ENCODE measurements at regions not wholly inside any gene's neighbourhood (a gene's known extent, or its start where the extent isn't known, plus 50 kb on each side); places are given as distances from the start of the nearest gene placed in this dataset.

DNA sequence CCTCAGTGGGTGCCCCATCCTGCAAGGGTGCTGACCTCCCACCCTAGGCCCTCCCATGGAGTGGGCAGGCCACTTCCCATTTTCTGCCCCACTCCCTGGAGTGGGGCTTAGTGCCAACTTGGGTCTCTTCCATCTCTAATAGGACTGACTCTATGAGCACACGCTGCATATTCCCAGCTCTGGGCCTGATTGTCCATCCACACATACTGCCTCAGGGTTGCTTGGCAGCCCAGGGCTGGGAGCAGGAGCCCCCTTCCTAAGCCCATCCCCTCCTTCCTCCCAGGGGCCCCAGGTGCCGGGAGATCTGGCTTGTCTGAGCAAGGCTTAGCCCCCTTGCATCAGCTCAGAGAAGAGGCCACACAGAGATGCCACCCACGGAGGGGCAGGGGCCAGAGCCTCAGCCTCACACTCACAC lies 55.1 kb downstream of the PJA1 start:
- no peaks in the 10 kb centered on the region for H3K4me1 Mint-ChIP-seq
- H3K4me3 Mint-ChIP-seq, result no peak overlapping the region
- ATAC-seq (replicated peaks) (no peak), DNase-seq (no peak)
- no peaks in the 10 kb centered on the region for H3K9me3 Mint-ChIP-seq
- H3K27ac Mint-ChIP-seq, result no peak overlapping the region
- peaks cover 12 to 13% of the 10 kb centered on the region in 2 donors for H3K27me3 Mint-ChIP-seq
- H3K36me3 Mint-ChIP-seq, result no peaks in the 10 kb centered on the region

DNA sequence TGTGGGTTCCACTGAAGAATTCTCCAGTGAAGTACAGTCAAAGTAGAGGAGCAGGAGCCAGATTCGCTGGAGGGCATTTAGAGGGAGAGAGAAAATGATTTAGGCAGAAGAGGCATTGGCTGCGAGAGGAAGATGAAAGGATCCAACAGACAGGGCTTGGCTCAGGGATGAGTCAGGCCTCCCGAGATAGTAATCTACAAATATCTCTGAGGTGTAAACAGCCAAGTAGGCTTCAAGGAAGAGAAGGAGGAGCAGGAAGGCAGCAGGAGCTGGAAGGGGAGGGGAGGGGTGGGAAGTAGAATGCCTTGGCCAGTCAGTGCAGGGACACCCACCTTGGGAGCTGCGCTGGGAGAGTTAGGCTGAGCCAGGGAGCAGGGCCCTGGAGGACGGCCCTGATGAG lies 55.5 kb downstream of the PJA1 start:
- peaks cover 12 to 13% of the 10 kb centered on the region in 2 donors for H3K27me3 Mint-ChIP-seq
- no peak overlapping the region for H3K27ac Mint-ChIP-seq
- H3K9me3 Mint-ChIP-seq, result no peaks in the 10 kb centered on the region
- no peak for DNase-seq
- H3K4me1 Mint-ChIP-seq, result no peaks in the 10 kb centered on the region
- no peak overlapping the region for H3K4me3 Mint-ChIP-seq
- ATAC-seq (replicated peaks), result no peak
- H3K36me3 Mint-ChIP-seq, result no peaks in the 10 kb centered on the region

DNA sequence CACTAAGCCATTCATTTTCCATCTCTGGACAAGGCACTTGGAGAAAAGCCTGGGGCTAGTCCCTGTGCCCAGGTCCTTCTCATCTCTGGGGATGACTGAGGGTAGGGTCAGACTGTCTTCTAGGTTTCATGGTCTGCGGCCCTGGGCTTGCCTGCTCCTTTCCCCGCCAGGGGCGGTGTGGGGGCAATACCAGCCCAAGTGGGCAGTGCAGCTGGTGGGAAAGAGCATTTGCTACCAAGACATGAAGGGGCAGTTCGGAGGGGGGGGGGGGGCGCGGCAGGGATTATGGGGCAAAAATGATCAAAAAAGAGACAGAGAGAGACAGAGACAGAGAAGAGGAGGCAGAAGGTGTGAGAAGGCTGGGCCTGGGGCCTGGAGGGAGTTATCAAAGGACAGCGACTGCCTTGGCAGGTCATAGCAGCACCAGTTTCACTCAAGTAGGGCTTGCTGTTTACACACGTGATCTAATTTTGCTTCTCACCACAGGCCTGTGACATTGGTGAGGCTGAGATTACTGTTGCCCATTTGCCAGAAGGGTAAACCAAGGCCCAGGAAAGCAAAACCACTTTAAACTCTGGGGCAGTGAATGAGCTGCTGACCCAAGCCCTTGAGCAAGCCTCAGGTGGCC lies 56.1 kb downstream of the PJA1 start:
- H3K4me1 Mint-ChIP-seq, result no peaks in the 10 kb centered on the region
- H3K9me3 Mint-ChIP-seq, result no peaks in the 10 kb centered on the region
- H3K36me3 Mint-ChIP-seq, result no peaks in the 10 kb centered on the region
- H3K27ac Mint-ChIP-seq, result no peak overlapping the region
- H3K4me3 Mint-ChIP-seq, result no peak overlapping the region
- DNase-seq, result no peak
- ATAC-seq (replicated peaks), result no peak
- H3K27me3 Mint-ChIP-seq, result peaks cover 12 to 13% of the 10 kb centered on the region in 2 donors

DNA sequence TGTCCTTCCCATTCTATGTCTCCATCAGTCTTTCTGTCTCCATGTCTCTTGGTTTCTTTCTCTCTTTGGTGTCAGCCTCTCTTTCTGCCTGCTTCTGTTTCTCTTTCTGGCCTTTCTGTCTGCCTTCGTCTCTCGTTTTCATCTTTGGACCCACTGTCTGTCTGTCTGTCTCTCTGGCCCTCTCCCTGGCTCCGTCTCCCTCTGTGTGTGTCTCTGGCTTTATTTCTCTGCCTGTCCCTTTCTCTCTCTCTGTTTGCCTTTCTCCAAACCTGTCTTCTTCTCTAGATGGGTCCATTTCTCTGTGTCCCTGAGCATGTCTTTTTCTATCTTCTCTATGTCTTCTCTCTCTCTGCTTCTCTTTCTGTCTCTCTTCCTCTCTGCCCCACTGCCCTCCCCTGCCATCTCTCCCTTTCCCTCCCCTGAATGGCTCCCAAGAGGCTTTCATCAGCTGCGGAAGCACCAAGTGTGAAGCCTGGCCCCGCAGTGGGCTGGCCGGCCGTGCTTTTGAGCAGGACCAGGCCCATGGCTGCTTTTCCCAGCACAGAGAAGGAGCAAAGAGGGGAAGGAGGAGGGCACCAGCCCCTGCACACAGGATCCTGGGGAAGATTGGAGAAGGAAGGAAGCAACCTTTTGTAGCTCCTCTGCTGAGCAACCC lies 57.4 kb downstream of the PJA1 start:
- no peaks in the 10 kb centered on the region for H3K9me3 Mint-ChIP-seq
- H3K27ac Mint-ChIP-seq, result no peak overlapping the region
- ATAC-seq (replicated peaks), result no peak
- H3K36me3 Mint-ChIP-seq, result no peaks in the 10 kb centered on the region
- no peak for DNase-seq
- peaks cover 12 to 14% of the 10 kb centered on the region in 2 donors for H3K27me3 Mint-ChIP-seq
- no peak overlapping the region for H3K4me3 Mint-ChIP-seq
- no peaks in the 10 kb centered on the region for H3K4me1 Mint-ChIP-seq

DNA sequence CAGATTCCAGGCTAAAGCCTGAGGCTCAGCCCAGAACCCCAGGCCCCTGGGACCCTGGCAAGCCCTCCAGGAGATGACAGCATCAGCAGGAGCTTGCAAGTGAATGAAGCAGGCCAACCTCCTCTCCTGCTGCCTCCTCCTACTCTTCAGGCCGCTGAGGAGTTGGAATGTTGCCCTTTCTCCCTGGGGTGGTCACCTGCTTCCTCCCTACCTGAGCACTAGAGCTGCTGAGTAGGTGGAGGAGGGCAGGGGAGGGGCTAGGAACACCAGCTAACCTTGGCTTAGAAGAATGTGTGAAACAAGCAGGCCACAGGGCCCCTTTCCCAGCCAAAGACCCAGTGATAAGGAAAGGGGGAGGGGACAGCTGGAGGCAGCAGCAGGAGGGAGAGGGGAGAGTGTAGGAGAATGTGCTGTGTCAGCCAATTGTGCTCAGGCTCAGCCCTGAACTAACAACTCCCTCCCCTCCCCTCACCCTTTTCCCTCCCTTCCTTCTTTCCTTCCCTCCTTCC lies 58.0 kb downstream of the PJA1 start:
- peaks cover 12 to 17% of the 10 kb centered on the region in 2 donors for H3K27me3 Mint-ChIP-seq
- no peak for DNase-seq
- H3K4me1 Mint-ChIP-seq, result no peaks in the 10 kb centered on the region
- H3K36me3 Mint-ChIP-seq, result no peaks in the 10 kb centered on the region
- H3K4me3 Mint-ChIP-seq, result no peak overlapping the region
- H3K9me3 Mint-ChIP-seq, result no peaks in the 10 kb centered on the region
- no peak for ATAC-seq (replicated peaks)
- H3K27ac Mint-ChIP-seq, result no peak overlapping the region

DNA sequence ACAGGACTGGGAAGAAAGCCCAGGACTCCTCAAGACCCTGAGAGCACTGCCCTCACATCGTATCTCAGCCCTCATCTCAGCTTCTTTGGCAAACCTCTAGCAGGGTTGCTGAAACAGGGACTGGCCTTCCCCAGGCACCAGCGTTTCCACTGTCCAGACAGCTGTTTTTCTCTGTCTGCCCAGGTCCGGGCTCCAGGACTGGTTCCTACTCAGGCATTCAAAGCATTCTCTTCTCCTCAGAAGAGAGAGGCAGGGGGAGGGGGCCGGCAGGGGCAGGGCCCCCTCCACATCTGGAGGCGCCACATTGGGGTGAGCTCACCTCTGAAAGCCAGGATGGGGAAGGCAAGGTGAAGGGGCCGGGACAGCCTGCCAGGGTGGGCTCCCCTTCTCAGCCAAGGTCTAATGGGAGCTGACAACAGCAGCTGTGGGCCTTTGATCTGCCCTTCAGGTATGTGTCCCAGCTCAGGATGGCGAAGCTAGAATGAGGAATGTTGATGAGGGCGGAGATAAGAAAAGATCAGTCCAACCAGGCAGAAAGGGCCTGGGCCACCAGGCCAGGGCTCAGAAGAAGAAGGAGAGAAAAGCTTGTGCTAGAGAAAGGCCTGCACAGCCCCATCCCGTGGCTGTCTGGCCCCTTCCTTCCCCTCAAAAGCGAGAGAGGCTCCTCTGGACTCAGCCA lies 60.4 kb downstream of the PJA1 start:
- H3K4me1 Mint-ChIP-seq, result no peaks in the 10 kb centered on the region
- no peaks in the 10 kb centered on the region for H3K9me3 Mint-ChIP-seq
- H3K27me3 Mint-ChIP-seq, result peaks cover 12 to 17% of the 10 kb centered on the region in 2 donors
- no peaks in the 10 kb centered on the region for H3K36me3 Mint-ChIP-seq
- no peak overlapping the region for H3K27ac Mint-ChIP-seq
- DNase-seq, result no peak
- no peak for ATAC-seq (replicated peaks)
- no peak overlapping the region for H3K4me3 Mint-ChIP-seq

DNA sequence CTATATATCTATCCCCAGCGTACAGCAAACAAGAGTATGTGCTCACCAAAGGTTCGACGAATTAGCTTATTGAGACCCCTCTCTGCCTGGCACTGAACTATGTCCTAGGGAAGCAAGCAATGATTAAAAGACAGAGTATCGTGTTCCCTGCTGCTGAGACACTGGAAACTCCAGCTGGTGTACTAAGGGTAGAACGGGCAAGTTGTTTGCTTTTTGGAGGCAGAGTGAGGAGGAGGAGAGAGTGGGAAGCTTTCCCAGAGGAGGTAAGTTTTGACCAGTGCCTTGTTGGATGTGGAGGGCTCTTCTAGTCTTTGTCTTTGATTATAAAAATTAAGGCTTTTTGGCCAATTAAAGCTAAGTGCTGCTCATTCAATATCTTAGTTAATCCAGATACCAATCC lies 61.7 kb downstream of the PJA1 start:
- H3K9me3 Mint-ChIP-seq, result no peaks in the 10 kb centered on the region
- H3K4me3 Mint-ChIP-seq, result no peak overlapping the region
- H3K27ac Mint-ChIP-seq, result no peak overlapping the region
- H3K36me3 Mint-ChIP-seq, result no peaks in the 10 kb centered on the region
- no peak for ATAC-seq (replicated peaks)
- DNase-seq, result no peak
- no peaks in the 10 kb centered on the region for H3K4me1 Mint-ChIP-seq
- H3K27me3 Mint-ChIP-seq, result peaks cover 0 to 13% of the 10 kb centered on the region in 2 donors

DNA sequence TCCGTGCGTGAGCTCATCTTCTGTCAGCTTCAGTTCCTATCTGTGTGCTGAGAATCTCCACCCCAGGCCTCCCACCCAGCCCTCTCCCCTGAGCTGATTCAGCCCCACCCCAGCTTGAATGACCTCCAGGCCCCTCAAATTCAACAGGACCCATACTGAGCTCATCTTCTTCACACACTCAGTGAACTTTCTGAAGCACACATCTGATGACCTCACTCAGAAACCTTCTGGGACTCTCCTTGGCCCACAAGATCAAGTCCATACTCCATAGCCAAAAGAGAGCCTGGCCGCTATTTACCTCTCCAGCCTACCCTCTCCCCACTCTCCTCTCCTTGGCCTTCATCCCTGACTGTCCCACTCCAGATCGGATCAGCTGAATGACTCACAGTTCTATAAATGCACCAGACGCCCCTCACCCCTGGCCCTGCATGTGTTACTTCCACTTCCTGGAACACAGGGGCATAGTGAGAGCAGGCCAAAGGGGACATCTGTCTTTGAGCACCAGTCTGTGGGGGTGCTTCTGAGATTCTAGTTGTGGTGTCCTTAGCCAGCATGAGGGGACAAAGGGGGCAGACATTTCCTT lies 62.5 kb downstream of the PJA1 start:
- no peak overlapping the region for H3K27ac Mint-ChIP-seq
- H3K27me3 Mint-ChIP-seq, result peaks cover 0 to 8% of the 10 kb centered on the region in 2 donors
- no peaks in the 10 kb centered on the region for H3K9me3 Mint-ChIP-seq
- DNase-seq, result no peak
- H3K4me3 Mint-ChIP-seq, result no peak overlapping the region
- no peaks in the 10 kb centered on the region for H3K4me1 Mint-ChIP-seq
- ATAC-seq (replicated peaks), result no peak
- no peaks in the 10 kb centered on the region for H3K36me3 Mint-ChIP-seq

DNA sequence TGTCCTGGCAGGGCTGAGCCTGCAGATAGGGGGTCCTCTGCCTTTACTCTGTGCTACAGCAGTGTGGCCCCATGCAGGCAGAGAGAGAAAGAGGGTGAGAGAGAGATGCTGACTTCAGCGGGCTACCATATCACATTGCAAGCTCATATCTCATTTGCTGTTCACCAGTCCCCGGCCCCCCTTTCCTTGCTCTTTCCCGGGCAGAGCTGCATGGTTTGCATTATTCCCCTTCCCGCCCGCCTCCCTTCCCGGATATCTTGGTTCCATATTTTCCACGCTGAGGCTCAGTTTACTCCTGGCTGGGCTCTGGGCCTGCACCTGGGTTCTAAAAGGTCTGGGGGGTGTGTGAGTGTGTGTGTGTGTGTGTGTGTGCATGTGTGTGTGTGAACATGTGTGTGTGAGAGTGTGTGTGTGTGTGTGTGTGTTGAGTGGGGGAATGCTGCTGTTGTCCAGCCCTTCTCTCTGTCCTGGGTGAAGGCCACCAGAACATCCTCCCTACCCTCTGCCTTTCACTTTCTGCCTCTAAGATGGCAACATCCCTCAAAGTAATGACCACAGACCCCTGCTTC lies 63.5 kb downstream of the PJA1 start:
- H3K27me3 Mint-ChIP-seq, result peaks cover 0 to 5% of the 10 kb centered on the region in 2 donors
- no peaks in the 10 kb centered on the region for H3K36me3 Mint-ChIP-seq
- H3K9me3 Mint-ChIP-seq, result no peaks in the 10 kb centered on the region
- H3K4me1 Mint-ChIP-seq, result no peaks in the 10 kb centered on the region
- H3K27ac Mint-ChIP-seq, result no peak overlapping the region
- no peak for ATAC-seq (replicated peaks)
- no peak for DNase-seq
- H3K4me3 Mint-ChIP-seq, result no peak overlapping the region

DNA sequence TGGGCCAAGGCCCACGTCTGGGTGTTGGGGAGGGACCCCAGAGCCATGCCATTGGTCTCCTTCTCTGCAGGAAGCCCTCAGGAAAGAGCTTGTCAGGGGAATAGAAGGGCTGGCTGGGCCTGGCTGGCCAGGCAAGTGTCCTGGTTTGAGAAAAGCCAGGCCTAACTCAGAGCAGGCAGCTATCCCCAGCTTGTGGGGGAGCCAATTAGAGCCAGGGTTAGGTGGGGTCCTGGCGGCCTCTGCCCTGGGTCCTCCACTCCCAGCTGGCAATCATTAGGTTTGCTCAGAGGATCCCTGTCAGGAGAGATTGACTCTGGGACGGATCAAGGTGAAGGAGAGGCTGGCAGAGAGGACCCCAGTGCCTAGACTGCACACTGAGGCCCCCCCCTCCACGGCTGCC lies 64.8 kb downstream of the PJA1 start:
- Mint-ChIP-seq H3K27me3 (peaks cover 0 to 5% of the 10 kb centered on the region in 2 donors), H3K36me3 (no peaks in the 10 kb centered on the region), H3K4me1 (no peaks in the 10 kb centered on the region), H3K4me3 (no peak overlapping the region), H3K9me3 (no peaks in the 10 kb centered on the region), H3K27ac (no peak overlapping the region)
- ATAC-seq (replicated peaks) (no peak), DNase-seq (no peak)

DNA sequence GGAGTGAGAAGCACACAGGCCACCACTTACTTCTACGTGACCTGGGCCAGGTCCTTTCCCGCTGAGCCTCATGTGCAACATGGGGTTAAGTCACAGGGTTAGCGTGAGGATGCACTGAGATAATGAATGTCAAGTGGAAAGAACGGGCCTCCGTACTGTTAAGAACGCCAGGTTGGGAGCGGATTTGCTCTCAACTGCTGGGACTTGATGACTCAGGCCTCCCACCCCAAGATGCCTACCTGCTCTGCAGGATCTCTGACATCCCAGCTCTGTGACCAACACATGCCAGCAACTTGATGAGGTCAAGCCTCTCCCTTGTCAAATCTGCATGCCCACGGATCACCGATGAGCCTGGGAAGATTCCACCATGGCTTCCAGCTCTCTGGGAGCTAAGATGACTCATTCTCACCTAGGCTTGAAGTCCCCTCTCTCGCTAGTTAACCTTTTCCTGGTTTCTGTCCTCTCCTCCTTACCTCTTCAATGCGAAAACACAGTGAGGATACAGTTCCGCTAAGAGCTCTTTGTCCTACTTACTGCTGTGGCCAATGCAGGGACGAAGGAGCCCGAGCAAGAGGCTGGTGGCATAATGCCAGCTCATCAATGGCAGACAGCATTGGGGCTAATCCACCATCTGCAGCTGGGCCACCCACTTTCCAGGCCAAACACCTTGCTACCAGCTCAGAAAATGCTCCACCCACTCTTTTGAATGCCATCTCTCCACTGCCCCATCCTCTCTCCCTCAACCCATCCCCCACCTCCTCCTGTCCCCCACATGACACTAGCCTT lies 67.6 kb downstream of the PJA1 start:
- H3K36me3 Mint-ChIP-seq, result no peaks in the 10 kb centered on the region
- H3K4me1 Mint-ChIP-seq, result no peaks in the 10 kb centered on the region
- ATAC-seq (replicated peaks), result no peak
- no peak overlapping the region for H3K4me3 Mint-ChIP-seq
- H3K9me3 Mint-ChIP-seq, result no peaks in the 10 kb centered on the region
- H3K27me3 Mint-ChIP-seq, result peaks cover 0 to 1% of the 10 kb centered on the region in 2 donors
- no peak for DNase-seq
- H3K27ac Mint-ChIP-seq, result no peak overlapping the region

DNA sequence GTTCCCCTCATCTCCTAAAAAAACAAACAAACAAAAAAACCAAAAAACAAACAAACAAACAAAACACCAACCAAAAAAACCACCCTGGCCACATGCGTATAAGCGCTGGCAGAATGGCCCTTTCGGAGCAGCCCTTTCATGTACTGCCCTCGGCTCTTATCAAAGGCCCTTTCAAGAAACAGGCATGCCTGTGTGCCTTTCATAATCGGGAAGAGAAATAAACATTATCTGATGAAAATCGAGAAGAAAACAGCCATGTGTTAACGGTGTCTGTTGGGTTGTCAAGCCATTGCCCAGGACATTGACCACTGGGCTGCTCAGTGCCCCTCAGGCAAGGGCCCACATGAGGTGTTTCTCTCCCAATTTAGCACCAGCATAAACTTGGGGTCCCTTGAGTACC lies 68.3 kb downstream of the PJA1 start:
- DNase-seq, result no peak
- Mint-ChIP-seq H3K9me3 (no peaks in the 10 kb centered on the region), H3K4me3 (no peak overlapping the region)

DNA sequence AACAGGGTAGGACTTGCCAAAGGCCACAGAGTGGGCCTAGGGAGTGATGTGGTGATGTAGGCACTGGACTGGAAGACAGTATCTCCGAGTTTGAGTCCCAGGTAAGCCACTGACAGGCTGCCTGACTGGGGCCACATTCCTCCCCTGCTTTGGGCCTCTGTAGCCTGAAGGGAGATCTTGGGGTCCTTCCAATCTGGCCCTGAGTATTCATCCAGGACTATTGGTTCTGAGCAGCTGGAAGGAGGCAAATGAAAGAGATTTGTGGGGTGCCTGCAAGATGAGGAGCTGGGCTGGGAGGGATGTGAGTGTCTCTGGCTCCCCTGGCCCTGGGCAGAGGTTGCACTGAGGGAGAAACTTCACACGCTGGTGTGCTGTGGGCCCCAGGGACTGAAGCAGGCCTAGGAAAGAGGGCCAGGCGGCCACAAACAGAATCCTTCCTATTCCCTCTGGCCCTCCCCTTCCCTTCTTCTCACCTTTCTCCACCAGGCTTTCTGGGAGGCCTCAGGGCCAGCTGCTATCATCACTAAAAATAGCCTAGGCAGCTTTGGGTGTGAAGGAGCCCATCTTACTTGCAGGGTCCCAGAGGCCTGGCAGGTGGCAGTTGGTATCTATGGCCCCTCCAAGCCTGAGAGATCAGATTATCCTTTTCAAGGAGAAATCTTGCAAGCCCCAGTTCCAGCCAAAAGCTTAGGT lies 70.1 kb downstream of the PJA1 start:
- Mint-ChIP-seq H3K9me3 (no peaks in the 10 kb centered on the region), H3K4me1 (no peaks in the 10 kb centered on the region), H3K27me3 (peaks cover 0 to 3% of the 10 kb centered on the region in 2 donors), H3K27ac (no peak overlapping the region), H3K36me3 (no peaks in the 10 kb centered on the region), H3K4me3 (no peak overlapping the region)
- no peak for DNase-seq
- ATAC-seq (replicated peaks), result no peak

More for the DNA sequence above, 68.3 kb downstream of the PJA1 start:
- no peak for ATAC-seq (replicated peaks)
- Mint-ChIP-seq H3K27me3 (no peaks in the 10 kb centered on the region), H3K27ac (no peak overlapping the region), H3K36me3 (no peaks in the 10 kb centered on the region), H3K4me1 (no peaks in the 10 kb centered on the region)

All from stimulated activated naive B cell treated with anti-CD40 and anti-IgM and Interleukin-4, amounts not matched to agents 10 μg/mL and 1 μg/mL and 100 μg/mL, for 72 hours (primary cell).